Neural crest cell (in vitro differentiated cells): ENCODE measurements at regions not wholly inside any gene's neighbourhood (a gene's known extent, or its start where the extent isn't known, plus 50 kb on each side); places are given as distances from the start of the nearest gene placed in this dataset.
A peak's percentile ranks its signal among the peaks of the same experiment; 100 is the strongest.

Source experiments
- DNase-seq: peaks from one replicate; pipeline ENCODE4 v3.0.0; 2021; ENCODE audit warnings: low read depth, mixed read lengths, low spot score
- H3K27ac Mint-ChIP-seq: one replicate; pipeline ENCODE4 v1.8.0; 2021; ENCODE audit warnings: mild to moderate bottlenecking, mixed read lengths; ENCODE audit not compliant: unreplicated experiment
- H3K27me3 Mint-ChIP-seq: 2 replicates; pipeline ENCODE4 v1.8.0; 2021; ENCODE audit warnings: low read depth, mild to moderate bottlenecking, mixed read lengths
- H3K36me3 Mint-ChIP-seq: 2 replicates; pipeline ENCODE4 v1.8.0; 2021; ENCODE audit warnings: low read depth, mild to moderate bottlenecking, mixed read lengths
- H3K4me1 Mint-ChIP-seq: 2 replicates; pipeline ENCODE4 v1.8.0; 2021; ENCODE audit warnings: mixed read lengths
- H3K4me3 Mint-ChIP-seq: one replicate; pipeline ENCODE4 v1.8.0; 2021; ENCODE audit warnings: mild to moderate bottlenecking, mixed read lengths
- H3K9me3 Mint-ChIP-seq: 2 replicates; pipeline ENCODE4 v1.8.0; 2021; ENCODE audit warnings: mixed read lengths
- CTCF ChIP-seq: fragments of 200-600 bp; sonication (generic); conservative IDR thresholded peaks from 2 replicates; pipeline ENCODE4 v1.5.0; 2021; ENCODE audit warnings: antibody characterized with exemption, mild to moderate bottlenecking

GRCh38 chr15:95875121-95875643 lies 455.3 kb upstream of the NR2F2 start:
- peak; percentile 35 for TF ChIP-seq CTCF
- Mint-ChIP-seq H3K36me3 (no peaks in the 10 kb centered on the region), H3K4me3 (peak overlapping the region; percentile 14), H3K9me3 (peaks cover 8% of the 10 kb centered on the region), H3K27me3 (no peaks in the 10 kb centered on the region), H3K4me1 (peaks cover 63% of the 10 kb centered on the region), H3K27ac (peak overlapping the region; percentile 95)
- no peak for DNase-seq

- TF ChIP-seq CTCF, result no peak
- Mint-ChIP-seq H3K9me3 (peaks cover 8% of the 10 kb centered on the region), H3K4me3 (no peak overlapping the region), H3K27ac (no peak overlapping the region), H3K36me3 (no peaks in the 10 kb centered on the region), H3K27me3 (no peaks in the 10 kb centered on the region), H3K4me1 (peaks cover 39% of the 10 kb centered on the region)
- DNase-seq, result no peak
These were observed 450.4 kb upstream of the NR2F2 start for GRCh38 chr15:95880031-95880570.

GRCh38 chr15:95880630-95881029 lies 449.9 kb upstream of the NR2F2 start:
- Mint-ChIP-seq H3K4me1 (peaks cover 34% of the 10 kb centered on the region), H3K27ac (peak overlapping the region; percentile 73), H3K36me3 (no peaks in the 10 kb centered on the region), H3K4me3 (no peak overlapping the region), H3K9me3 (peaks cover 8% of the 10 kb centered on the region), H3K27me3 (no peaks in the 10 kb centered on the region)
- no peak for DNase-seq
- no peak for TF ChIP-seq CTCF

- Mint-ChIP-seq H3K27ac (no peak overlapping the region), H3K27me3 (no peaks in the 10 kb centered on the region), H3K4me3 (no peak overlapping the region), H3K36me3 (no peaks in the 10 kb centered on the region), H3K9me3 (peaks cover 3% of the 10 kb centered on the region), H3K4me1 (peaks cover 22% of the 10 kb centered on the region)
- TF ChIP-seq CTCF, result no peak
- no peak for DNase-seq
These were observed 447.4 kb upstream of the NR2F2 start for GRCh38 chr15:95883064-95883463.

GRCh38 chr15:95884276-95884675 lies 446.2 kb upstream of the NR2F2 start:
- Mint-ChIP-seq H3K27me3 (no peaks in the 10 kb centered on the region), H3K4me1 (peaks cover 24% of the 10 kb centered on the region), H3K27ac (no peak overlapping the region), H3K36me3 (no peaks in the 10 kb centered on the region), H3K9me3 (peaks cover 3% of the 10 kb centered on the region), H3K4me3 (no peak overlapping the region)
- TF ChIP-seq CTCF, result no peak
- no peak for DNase-seq
